GM23338 (cell line): ENCODE measurements at regions not wholly inside any gene's neighbourhood (a gene's known extent, or its start where the extent isn't known, plus 50 kb on each side); places are given as distances from the start of the nearest gene placed in this dataset.

Experiments used
- ATAC-seq: fragments of 200-7000 bp; cut with Tn5 transposase; 3 replicates; pipeline ENCODE4 v1.9.1; 2020
- DNase-seq: peaks from one replicate; pipeline ENCODE4 v3.0.0-alpha.2; 2015; ENCODE audit warnings: low spot score
- H2AFZ ChIP-seq: fragments of 200-600 bp; sonication (generic); 2 replicates; pipeline ENCODE4 v1.8.0; 2016; ENCODE audit warnings: antibody characterized with exemption, mild to moderate bottlenecking, moderate library complexity
- H3F3A ChIP-seq: fragments of 200-600 bp; sonication (generic); replicated peaks from 2 replicates; pipeline ENCODE4 v1.8.0; 2017; ENCODE audit warnings: antibody characterized with exemption, mixed run types, low read depth
- H3K27ac ChIP-seq: fragments of 200-600 bp; sonication (generic); 2 replicates; pipeline ENCODE4 v1.6.1; 2016; ENCODE audit warnings: low read depth
- H3K27me3 ChIP-seq: fragments of 200-600 bp; sonication (generic); 2 replicates; pipeline ENCODE4 v1.8.0; 2016; ENCODE audit warnings: mild to moderate bottlenecking, mixed run types, moderate library complexity; ENCODE audit not compliant: insufficient read depth
- H3K36me3 ChIP-seq: fragments of 200-600 bp; sonication (generic); 2 replicates; pipeline ENCODE4 v1.8.0; 2016; ENCODE audit warnings: mild to moderate bottlenecking; ENCODE audit not compliant: insufficient read depth
- H3K4me1 ChIP-seq: fragments of 200-600 bp; sonication (generic); 2 replicates; pipeline ENCODE4 v1.8.0; 2016; ENCODE audit warnings: mild to moderate bottlenecking, moderate library complexity; ENCODE audit not compliant: insufficient read depth
- H3K4me2 ChIP-seq: fragments of 200-600 bp; sonication (generic); 2 replicates; pipeline ENCODE4 v1.7.1; 2017; ENCODE audit warnings: mixed run types
- H3K4me3 ChIP-seq: fragments of 200-600 bp; sonication (generic); 2 replicates; pipeline ENCODE4 v1.6.1; 2016; ENCODE audit warnings: mixed run types
- H3K79me2 ChIP-seq: fragments of 200-600 bp; sonication (generic); replicated peaks from 2 replicates; pipeline ENCODE4 v1.8.0; 2017; ENCODE audit warnings: mild to moderate bottlenecking; ENCODE audit not compliant: insufficient read depth
- H3K9me2 ChIP-seq: fragments of 200-600 bp; sonication (generic); 2 replicates; pipeline ENCODE4 v1.8.0; 2017; ENCODE audit not compliant: insufficient read depth
- H4K20me1 ChIP-seq: fragments of 200-600 bp; sonication (generic); replicated peaks from 2 replicates; pipeline ENCODE4 v1.8.0; 2017; ENCODE audit warnings: mild to moderate bottlenecking; ENCODE audit not compliant: insufficient read depth
- H3K27ac Mint-ChIP-seq: 2 replicates; pipeline ENCODE4 v1.8.0; 2020; ENCODE audit warnings: inconsistent platforms, mild to moderate bottlenecking, moderate library complexity, mixed read lengths
- H3K27me3 Mint-ChIP-seq: 3 replicates; pipeline ENCODE4 v1.8.0; 2022; ENCODE audit warnings: low read depth, mild to moderate bottlenecking, moderate library complexity, mixed read lengths, inconsistent platforms; ENCODE audit not compliant: insufficient read depth, poor library complexity
- H3K36me3 Mint-ChIP-seq: 3 replicates; pipeline ENCODE4 v1.8.0; 2021; ENCODE audit warnings: low read depth, mild to moderate bottlenecking, inconsistent platforms, moderate library complexity, mixed read lengths
- H3K4me1 Mint-ChIP-seq: 3 replicates; pipeline ENCODE4 v1.8.0; 2020; ENCODE audit warnings: mild to moderate bottlenecking, inconsistent platforms, mixed read lengths
- H3K4me3 Mint-ChIP-seq: 3 replicates; pipeline ENCODE4 v1.8.0; 2021; ENCODE audit warnings: moderate library complexity, mild to moderate bottlenecking, inconsistent platforms, mixed read lengths
- H3K9me3 Mint-ChIP-seq: 3 replicates; pipeline ENCODE4 v1.8.0; 2020; ENCODE audit warnings: moderate library complexity, mild to moderate bottlenecking, inconsistent platforms, mixed read lengths
- CREB1 ChIP-seq: fragments of 250-450 bp; sonication (Bioruptor Pico); IDR thresholded peaks from 2 replicates; pipeline ENCODE4 v1.5.0; 2020; ENCODE audit warnings: low read depth, mild to moderate bottlenecking, moderate library complexity
- CTCF ChIP-seq, 2 experiments: fragments of 200-600 bp in 1 of 2; sonication (generic) in 1 of 2; conservative IDR thresholded peaks; 2 replicates each; pipeline versions ENCODE4 v1.5.1 to v1.6.1; 2016 to 2017; ENCODE audit warnings: antibody characterized with exemption in 2 of 2, low read depth in 2 of 2, mild to moderate bottlenecking in 2 of 2, moderate library complexity in 1 of 2
- ETS1 ChIP-seq: IDR thresholded peaks from 2 replicates; pipeline ENCODE4 v1.6.1; 2016; ENCODE audit warnings: antibody characterized with exemption
- EZH2 ChIP-seq: fragments of 200-600 bp; sonication (generic); IDR thresholded peaks from one replicate; pipeline ENCODE4 v1.8.0; 2017; ENCODE audit warnings: antibody characterized with exemption, mild to moderate bottlenecking, low read depth; ENCODE audit not compliant: unreplicated experiment
- EZH2phosphoT487 ChIP-seq: fragments of 200-600 bp; sonication (generic); IDR thresholded peaks from one replicate; pipeline ENCODE4 v1.8.1; 2018; ENCODE audit warnings: antibody characterized with exemption; ENCODE audit not compliant: unreplicated experiment
- JUNB ChIP-seq: IDR thresholded peaks from one replicate; pipeline ENCODE4 v1.6.1; 2016; ENCODE audit warnings: antibody characterized with exemption; ENCODE audit not compliant: unreplicated experiment
- POLR2AphosphoS5 ChIP-seq: IDR thresholded peaks from 2 replicates; pipeline ENCODE4 v1.6.1; 2016; ENCODE audit warnings: antibody characterized with exemption, low read depth
- ZNF114 ChIP-seq: fragments of 250-450 bp; sonication (Bioruptor Pico); IDR thresholded peaks from 2 replicates; pipeline ENCODE4 v1.5.0; 2020; ENCODE audit warnings: mild to moderate bottlenecking, moderate library complexity
- ZNF462 ChIP-seq: fragments of 250-450 bp; sonication (Bioruptor Pico); IDR thresholded peaks from 2 replicates; pipeline ENCODE4 v1.5.0; 2020; ENCODE audit warnings: mild to moderate bottlenecking, moderate library complexity

GRCh38 chr2:56674084-56674483, 490.3 kb downstream of the CCDC85A start:
- no peaks in the 10 kb centered on the region for H3K4me1 ChIP-seq
- Mint-ChIP-seq H3K36me3 (peaks cover 16% of the 10 kb centered on the region; the same call in 2 of the 3 replicates), H3K4me1 (no peaks in the 10 kb centered on the region), H3K27ac (no peak overlapping the region), H3K4me3 (no peak overlapping the region), H3K9me3 (peaks cover 29% of the 10 kb centered on the region), H3K27me3 (no peaks in the 10 kb centered on the region)
- ATAC-seq (no peak), DNase-seq (no peak)
- no peak overlapping the region for H3K4me3 ChIP-seq
- no peak overlapping the region for H2AFZ ChIP-seq
- no peaks in the 10 kb centered on the region for H3K27me3 ChIP-seq
- no peaks in the 10 kb centered on the region for H3K79me2 ChIP-seq
- H3K9me2 ChIP-seq, result no peaks in the 10 kb centered on the region
- H3K27ac ChIP-seq, result no peak overlapping the region
- H3K36me3 ChIP-seq, result no peaks in the 10 kb centered on the region
- no peak for TF ChIP-seq POLR2AphosphoS5
- no peak for TF ChIP-seq ZNF462 (CRISPR knock-in tag)
- no peak for TF ChIP-seq ETS1
- no peaks in the 10 kb centered on the region for H3F3A ChIP-seq
- no peak overlapping the region for H3K4me2 ChIP-seq
- no peaks in the 10 kb centered on the region for H4K20me1 ChIP-seq

- Histone ChIP-seq H2AFZ (no peak overlapping the region), H3F3A (no peaks in the 10 kb centered on the region), H3K4me2 (no peak overlapping the region), H3K36me3 (no peaks in the 10 kb centered on the region), H3K27me3 (no peaks in the 10 kb centered on the region), H4K20me1 (no peaks in the 10 kb centered on the region), H3K27ac (no peak overlapping the region), H3K4me1 (no peaks in the 10 kb centered on the region), H3K79me2 (no peaks in the 10 kb centered on the region), H3K4me3 (no peak overlapping the region), H3K9me2 (no peaks in the 10 kb centered on the region)
- Mint-ChIP-seq H3K27me3 (no peaks in the 10 kb centered on the region), H3K4me1 (no peaks in the 10 kb centered on the region), H3K4me3 (no peak overlapping the region), H3K9me3 (peaks cover 21% of the 10 kb centered on the region), H3K36me3 (peaks cover 15% of the 10 kb centered on the region; the same call in 2 of the 3 replicates), H3K27ac (no peak overlapping the region)
- no peak for ATAC-seq
- DNase-seq, result no peak
- TF ChIP-seq ZNF114 (CRISPR knock-in tag) (no peak), EZH2phosphoT487 (no peak), CTCF (conservative IDR thresholded peaks at IDR 0.05; ENCODE audit: low read depth in 2 of 2) (no peak), ETS1 (no peak), CREB1 (CRISPR knock-in tag) (no peak), EZH2 (no peak), JUNB (no peak)
These were observed 493.2 kb downstream of the CCDC85A start for GRCh38 chr2:56676966-56677365.
